ENCODE measurements at regions not wholly inside any gene's neighbourhood (a gene's known extent, or its start where the extent isn't known, plus 50 kb on each side); places are given as distances from the start of the nearest gene placed in this dataset.

DNA sequence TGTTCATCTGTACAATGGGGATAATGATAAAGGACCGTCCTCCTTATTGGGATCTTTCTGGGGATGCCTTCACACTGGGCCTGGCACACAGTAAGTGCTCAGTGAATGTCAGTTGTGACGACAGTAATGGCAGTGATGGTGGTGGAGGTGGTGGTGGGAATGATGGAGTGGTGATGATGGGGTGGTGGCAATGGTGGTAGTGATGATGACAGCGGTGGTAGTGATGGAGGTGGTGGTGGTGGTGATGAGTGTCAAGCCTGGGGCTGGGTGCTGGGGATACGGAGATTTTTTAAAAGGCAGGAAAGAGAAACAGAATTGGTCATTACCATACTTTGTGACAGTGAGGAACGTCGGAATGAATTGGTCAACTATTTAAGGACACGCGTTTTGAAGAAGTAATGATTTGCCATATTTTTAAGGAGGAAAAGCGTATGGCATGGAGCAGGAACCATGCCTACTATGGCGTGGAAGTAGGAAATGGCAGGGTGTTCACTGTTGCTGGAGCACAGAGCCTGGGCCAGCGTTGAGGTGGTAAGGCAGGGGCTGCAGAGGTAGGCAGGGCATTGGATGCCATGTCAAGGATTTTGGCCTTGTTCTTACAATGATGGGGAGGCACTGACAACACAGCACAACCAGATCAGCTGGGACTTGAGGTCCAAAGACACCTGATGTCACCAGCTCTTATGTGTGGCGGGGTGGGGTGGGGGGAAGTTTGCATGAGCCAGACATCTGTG lies 128.7 kb downstream of the ACTL8 start:
- H3K27me3 ChIP-seq (ENCODE audit: control insufficient read depth, insufficient read depth, low read length) = no peaks in the 10 kb centered on the region
- H3K4me3 ChIP-seq (ENCODE audit: low read depth, low read length) = no peak overlapping the region
- TF ChIP-seq, protein P1, sequence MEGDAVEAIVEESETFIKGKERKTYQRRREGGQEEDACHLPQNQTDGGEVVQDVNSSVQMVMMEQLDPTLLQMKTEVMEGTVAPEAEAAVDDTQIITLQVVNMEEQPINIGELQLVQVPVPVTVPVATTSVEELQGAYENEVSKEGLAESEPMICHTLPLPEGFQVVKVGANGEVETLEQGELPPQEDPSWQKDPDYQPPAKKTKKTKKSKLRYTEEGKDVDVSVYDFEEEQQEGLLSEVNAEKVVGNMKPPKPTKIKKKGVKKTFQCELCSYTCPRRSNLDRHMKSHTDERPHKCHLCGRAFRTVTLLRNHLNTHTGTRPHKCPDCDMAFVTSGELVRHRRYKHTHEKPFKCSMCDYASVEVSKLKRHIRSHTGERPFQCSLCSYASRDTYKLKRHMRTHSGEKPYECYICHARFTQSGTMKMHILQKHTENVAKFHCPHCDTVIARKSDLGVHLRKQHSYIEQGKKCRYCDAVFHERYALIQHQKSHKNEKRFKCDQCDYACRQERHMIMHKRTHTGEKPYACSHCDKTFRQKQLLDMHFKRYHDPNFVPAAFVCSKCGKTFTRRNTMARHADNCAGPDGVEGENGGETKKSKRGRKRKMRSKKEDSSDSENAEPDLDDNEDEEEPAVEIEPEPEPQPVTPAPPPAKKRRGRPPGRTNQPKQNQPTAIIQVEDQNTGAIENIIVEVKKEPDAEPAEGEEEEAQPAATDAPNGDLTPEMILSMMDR (IDR thresholded peaks at IDR 0.05; ENCODE audit: insufficient read depth, low read length, poor library complexity, severe bottlenecking) = no peak
- no peaks in the 10 kb centered on the region for H3K36me3 ChIP-seq (ENCODE audit: control insufficient read depth, insufficient read depth, low read length)
- DNase-seq (ENCODE audit: low read depth) = no peak

DNA sequence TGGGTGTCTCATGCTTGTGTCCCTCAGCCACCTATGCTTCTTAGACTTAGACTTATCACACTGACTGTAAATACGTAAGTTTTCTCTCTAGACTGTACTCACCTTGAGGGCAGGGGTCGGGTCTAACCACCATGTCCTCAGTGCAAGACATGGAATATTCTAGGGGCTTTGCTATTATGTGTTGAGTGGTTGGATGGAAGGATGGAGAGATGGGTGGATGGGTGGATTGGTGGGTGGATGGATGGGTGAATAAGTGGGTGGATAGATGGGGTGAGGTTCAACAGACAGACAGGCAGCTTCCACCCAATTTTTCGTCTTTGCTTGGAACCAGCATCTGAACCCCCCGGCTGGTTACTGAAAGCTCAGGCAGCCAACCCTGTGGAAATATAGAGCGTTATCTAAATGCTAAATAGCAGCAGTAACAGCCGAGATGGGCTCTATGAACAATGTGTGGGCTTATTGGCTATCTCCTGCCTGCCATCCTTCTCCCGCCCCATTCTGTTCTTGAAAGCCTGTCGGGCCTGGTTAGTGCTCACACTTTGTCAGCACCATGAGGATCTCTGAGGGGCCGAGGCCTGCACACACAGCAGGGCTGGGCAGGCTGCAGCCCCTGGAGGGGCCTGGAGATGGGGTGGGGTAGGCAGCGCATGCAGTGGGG lies 130.7 kb downstream of the ACTL8 start:
- DNase-seq (ENCODE audit: low read depth) = no peak
- H3K27me3 ChIP-seq (ENCODE audit: control insufficient read depth, insufficient read depth, low read length) = peaks cover 17% of the 10 kb centered on the region
- no peak overlapping the region for H3K4me3 ChIP-seq (ENCODE audit: low read depth, low read length)
- TF ChIP-seq, protein P1 (IDR thresholded peaks at IDR 0.05; ENCODE audit: insufficient read depth, low read length, poor library complexity, severe bottlenecking) = no peak
- no peaks in the 10 kb centered on the region for H3K36me3 ChIP-seq (ENCODE audit: control insufficient read depth, insufficient read depth, low read length)

DNA sequence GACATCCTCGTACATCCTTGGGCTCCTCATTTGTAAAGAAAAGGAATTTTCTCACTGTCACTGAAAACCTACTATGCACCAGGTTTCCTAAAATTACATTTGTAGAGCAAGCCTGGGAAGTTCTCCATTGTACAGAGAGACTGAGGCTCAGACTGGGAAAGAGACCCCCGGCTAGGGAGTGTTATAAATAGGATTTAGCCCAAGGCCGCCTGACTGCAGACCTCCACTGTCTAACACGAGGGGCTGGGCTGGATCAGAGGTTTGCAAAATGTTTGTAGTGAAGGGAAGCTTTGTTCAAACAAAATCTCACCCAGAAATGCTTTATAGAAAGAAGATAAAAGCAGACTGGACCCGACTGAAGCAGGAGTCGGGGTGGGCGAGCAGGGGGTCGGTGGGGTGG lies 131.3 kb downstream of the ACTL8 start:
- TF ChIP-seq, protein P1 (IDR thresholded peaks at IDR 0.05; ENCODE audit: insufficient read depth, low read length, poor library complexity, severe bottlenecking) = no peak
- H3K4me3 ChIP-seq (ENCODE audit: low read depth, low read length) = no peak overlapping the region
- peaks cover 22% of the 10 kb centered on the region for H3K27me3 ChIP-seq (ENCODE audit: control insufficient read depth, insufficient read depth, low read length)
- no peak for DNase-seq (ENCODE audit: low read depth)
- H3K36me3 ChIP-seq (ENCODE audit: control insufficient read depth, insufficient read depth, low read length) = no peaks in the 10 kb centered on the region

DNA sequence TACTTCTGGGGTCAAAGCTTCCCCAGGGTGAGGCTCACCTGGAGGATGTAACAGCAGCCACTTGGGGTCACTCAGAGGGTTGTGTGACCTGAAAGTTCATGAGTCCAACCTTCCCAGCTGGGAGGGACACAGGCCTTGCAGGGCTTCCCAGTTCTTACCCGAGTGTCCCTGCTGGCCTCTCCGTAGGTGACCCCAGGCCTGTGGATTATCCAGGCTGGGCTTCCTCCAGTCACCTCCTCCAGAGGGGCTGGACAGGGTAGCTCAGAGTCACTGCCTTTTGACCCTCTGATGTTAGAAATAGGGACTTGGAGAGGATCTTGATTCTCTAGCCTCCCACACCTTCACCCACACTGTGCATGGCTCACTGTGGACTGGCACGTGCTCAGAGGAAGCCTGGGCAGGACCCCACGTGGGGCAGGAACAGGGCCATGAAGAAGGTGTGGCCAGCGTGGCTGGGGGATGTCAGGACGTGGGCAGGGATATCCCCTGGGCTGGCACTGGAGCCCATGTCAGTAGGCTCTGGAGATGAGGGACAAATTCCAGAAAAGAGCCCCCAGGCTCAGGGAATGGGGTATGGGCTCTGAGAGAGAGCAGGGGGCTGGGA lies 131.8 kb downstream of the ACTL8 start:
- DNase-seq (ENCODE audit: low read depth) = no peak
- TF ChIP-seq, protein P1 (IDR thresholded peaks at IDR 0.05; ENCODE audit: insufficient read depth, low read length, poor library complexity, severe bottlenecking) = no peak
- H3K4me3 ChIP-seq (ENCODE audit: low read depth, low read length) = no peak overlapping the region

DNA sequence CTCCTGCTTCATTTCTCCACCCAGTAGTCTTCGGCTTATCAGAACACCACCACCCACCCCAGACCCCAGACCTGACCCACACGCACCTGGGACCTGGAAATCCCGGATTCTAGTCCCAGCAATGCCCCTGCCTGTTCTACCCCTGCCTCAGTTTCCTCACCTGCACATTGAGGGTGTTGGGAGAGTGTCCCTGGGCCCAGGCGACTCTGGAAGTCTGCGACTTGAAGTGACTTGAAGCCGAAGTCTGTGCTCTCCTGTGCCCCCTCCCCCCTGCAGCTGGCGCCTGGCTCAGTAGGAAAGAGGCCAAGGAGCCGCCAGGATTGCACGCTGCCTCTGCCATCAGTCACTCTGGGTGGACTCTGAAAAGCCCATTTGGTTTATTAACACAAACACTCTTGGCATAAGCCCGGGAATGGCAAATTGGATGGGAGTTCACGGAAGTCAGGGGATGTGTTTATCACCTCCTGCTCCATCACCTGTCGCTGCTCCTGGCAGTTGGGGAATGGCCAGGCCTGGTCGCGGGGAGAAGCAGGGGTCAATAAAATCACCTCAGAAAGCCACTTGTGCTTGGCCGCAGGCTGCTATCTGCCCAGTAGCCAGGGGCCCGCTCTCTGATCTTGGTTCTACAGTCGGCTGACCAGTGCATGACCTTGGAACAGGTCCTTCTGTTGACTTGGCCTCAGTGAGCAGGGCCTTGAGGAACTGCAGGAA lies 132.7 kb downstream of the ACTL8 start:
- TF ChIP-seq, protein P1 (IDR thresholded peaks at IDR 0.05; ENCODE audit: insufficient read depth, low read length, poor library complexity, severe bottlenecking) = no peak
- H3K36me3 ChIP-seq (ENCODE audit: control insufficient read depth, insufficient read depth, low read length) = no peaks in the 10 kb centered on the region
- peaks cover 26% of the 10 kb centered on the region for H3K27me3 ChIP-seq (ENCODE audit: control insufficient read depth, insufficient read depth, low read length)
- H3K4me3 ChIP-seq (ENCODE audit: low read depth, low read length) = no peak overlapping the region
- no peak for DNase-seq (ENCODE audit: low read depth)

More for the DNA sequence above, 131.8 kb downstream of the ACTL8 start:
- Histone ChIP-seq H3K36me3 (ENCODE audit: control insufficient read depth, insufficient read depth, low read length) (no peaks in the 10 kb centered on the region), H3K27me3 (ENCODE audit: control insufficient read depth, insufficient read depth, low read length) (peaks cover 26% of the 10 kb centered on the region)
